ENCODE measurements at regions not wholly inside any gene's neighbourhood (a gene's known extent, or its start where the extent isn't known, plus 50 kb on each side); places are given as distances from the start of the nearest gene placed in this dataset.

DNA sequence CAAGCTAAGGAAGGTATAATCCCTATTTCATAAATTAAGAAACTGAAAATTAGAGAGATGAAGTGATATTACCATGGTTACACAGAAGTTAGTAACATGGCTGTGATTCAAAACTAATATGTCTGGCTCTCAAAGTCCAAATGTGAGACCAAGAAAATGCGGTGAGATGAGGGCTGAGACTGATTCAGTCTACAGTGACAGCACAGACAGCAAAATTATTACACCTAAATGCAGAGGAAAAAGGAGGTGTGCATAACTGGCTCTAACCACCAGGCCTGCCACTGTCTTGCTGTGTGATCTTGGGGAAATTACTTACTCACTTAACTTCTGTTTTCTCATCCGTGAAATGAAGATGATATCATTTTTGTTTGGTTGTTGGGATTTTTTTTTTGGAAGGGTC lies 270.0 kb upstream of the SOX9 start:
- TF ChIP-seq EZH2 (IDR thresholded peaks at IDR 0.05; ENCODE audit: low read length, unreplicated experiment) (no peak), CTCF (conservative IDR thresholded peaks at IDR 0.05; ENCODE audit: low read depth, low read length) (no peak)
